ENCODE measurements at regions not wholly inside any gene's neighbourhood (a gene's known extent, or its start where the extent isn't known, plus 50 kb on each side); places are given as distances from the start of the nearest gene placed in this dataset.

DNA sequence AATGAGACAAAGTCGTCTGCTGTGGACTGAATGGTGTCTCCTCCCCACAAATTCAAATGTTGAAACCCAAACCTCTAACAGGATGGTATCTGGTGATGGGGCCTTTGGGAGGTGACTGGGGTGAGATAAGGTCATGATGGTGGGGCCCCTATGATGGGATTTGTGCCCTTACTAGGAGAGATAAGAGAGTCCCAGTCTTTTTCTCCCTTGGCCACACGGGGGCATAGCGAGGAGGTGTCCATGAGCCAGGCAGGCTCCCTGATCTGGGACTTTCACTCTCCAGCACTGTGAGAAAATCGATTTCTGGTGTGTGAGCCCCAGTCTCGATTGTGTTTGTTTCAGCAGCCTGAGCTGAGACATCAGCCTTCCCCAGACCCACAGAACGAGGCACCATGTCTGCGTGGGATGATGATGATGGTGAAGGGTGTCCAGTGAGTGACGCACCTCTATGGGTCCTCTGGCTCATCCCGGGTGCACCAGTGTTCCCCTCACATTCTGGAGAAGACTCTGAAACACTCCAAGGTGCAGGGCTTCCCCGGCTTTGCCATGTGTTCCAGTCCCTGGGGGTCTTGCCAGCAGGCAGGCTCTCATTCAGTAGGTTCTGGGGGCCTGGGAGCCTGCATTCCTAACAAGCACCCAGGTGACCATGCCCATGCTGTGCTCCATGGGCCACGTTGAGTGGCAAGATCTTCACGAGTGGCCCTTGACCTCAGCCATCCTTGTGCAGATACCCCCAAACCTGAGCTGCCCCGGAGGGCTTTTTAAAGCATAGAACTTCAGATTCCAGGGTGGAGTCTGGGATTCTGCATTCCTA, 363.0 kb downstream of the CTTN start:
- Mint-ChIP-seq H3K36me3 (ENCODE audit: insufficient read depth) (peaks cover 6% of the 10 kb centered on the region), H3K4me1 (ENCODE audit: low read depth) (no peaks in the 10 kb centered on the region), H3K4me3 (ENCODE audit: low read depth) (no peak overlapping the region), H3K9me3 (ENCODE audit: low read depth) (no peaks in the 10 kb centered on the region), H3K27ac (no peak overlapping the region), H3K27me3 (no peaks in the 10 kb centered on the region)
- TF ChIP-seq CTCF (IDR thresholded peaks at IDR 0.05; ENCODE audit: unreplicated experiment), result no peak
- no peak for DNase-seq (ENCODE audit: low spot score, unreplicated experiment)

- Mint-ChIP-seq H3K27ac (no peak overlapping the region), H3K4me3 (ENCODE audit: low read depth) (no peak overlapping the region), H3K9me3 (ENCODE audit: low read depth) (no peaks in the 10 kb centered on the region), H3K4me1 (ENCODE audit: low read depth) (no peaks in the 10 kb centered on the region), H3K27me3 (no peaks in the 10 kb centered on the region), H3K36me3 (ENCODE audit: insufficient read depth) (peaks cover 6% of the 10 kb centered on the region)
- no peak for DNase-seq (ENCODE audit: low spot score, unreplicated experiment)
- no peak for TF ChIP-seq CTCF (IDR thresholded peaks at IDR 0.05; ENCODE audit: unreplicated experiment)
These were observed 363.6 kb downstream of the CTTN start for GRCh38 chr11:70761908-70762337.

DNA sequence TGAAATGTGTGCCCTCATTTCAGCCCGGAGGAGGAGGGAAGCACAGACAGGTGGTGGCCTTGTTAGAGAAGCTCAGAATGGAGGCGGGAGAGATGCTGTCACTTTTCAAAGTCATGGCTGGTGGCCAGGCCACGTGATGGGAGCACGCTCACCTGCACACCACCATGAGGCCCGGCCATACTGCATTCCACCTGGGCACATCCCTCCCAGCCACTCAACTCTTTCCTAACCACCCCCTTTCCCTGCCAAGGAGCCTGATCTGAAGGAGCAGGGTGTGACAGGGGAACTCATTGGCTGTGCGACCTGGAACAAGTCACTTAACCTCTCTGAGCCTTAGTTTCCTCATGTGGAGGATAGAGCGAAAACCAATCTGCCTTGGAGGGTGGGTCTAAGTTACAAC, 364.5 kb downstream of the CTTN start:
- Mint-ChIP-seq H3K27ac (no peak overlapping the region), H3K36me3 (ENCODE audit: insufficient read depth) (peaks cover 11% of the 10 kb centered on the region), H3K4me3 (ENCODE audit: low read depth) (no peak overlapping the region), H3K9me3 (ENCODE audit: low read depth) (no peaks in the 10 kb centered on the region), H3K4me1 (ENCODE audit: low read depth) (no peaks in the 10 kb centered on the region), H3K27me3 (no peaks in the 10 kb centered on the region)
- no peak for DNase-seq (ENCODE audit: low spot score, unreplicated experiment)
- no peak for TF ChIP-seq CTCF (IDR thresholded peaks at IDR 0.05; ENCODE audit: unreplicated experiment)

DNA sequence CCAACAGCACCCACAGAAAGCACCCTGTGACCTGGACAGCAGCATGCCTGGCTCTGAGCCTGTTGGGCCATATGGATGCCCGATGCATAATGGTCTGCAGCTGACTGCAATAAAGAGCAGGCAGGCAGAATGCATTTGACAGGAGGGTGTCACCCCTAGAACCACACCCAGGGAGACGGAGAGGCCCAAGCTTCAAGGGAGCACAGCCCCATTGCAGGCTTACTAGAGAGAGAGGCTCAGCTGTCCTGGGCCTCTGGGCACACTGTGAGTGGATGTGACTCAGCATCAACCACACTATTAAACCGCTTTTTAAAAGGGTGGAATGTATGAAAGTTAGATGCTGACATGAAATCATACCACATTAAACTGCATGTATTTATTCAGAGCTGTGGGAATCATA, 365.3 kb downstream of the CTTN start:
- TF ChIP-seq CTCF (IDR thresholded peaks at IDR 0.05; ENCODE audit: unreplicated experiment), result no peak
- H3K27ac Mint-ChIP-seq, result no peak overlapping the region
- peaks cover 13% of the 10 kb centered on the region for H3K36me3 Mint-ChIP-seq (ENCODE audit: insufficient read depth)
- DNase-seq (ENCODE audit: low spot score, unreplicated experiment), result no peak
- H3K9me3 Mint-ChIP-seq (ENCODE audit: low read depth), result no peaks in the 10 kb centered on the region
- no peaks in the 10 kb centered on the region for H3K4me1 Mint-ChIP-seq (ENCODE audit: low read depth)
- H3K27me3 Mint-ChIP-seq, result no peaks in the 10 kb centered on the region
- no peak overlapping the region for H3K4me3 Mint-ChIP-seq (ENCODE audit: low read depth)

DNA sequence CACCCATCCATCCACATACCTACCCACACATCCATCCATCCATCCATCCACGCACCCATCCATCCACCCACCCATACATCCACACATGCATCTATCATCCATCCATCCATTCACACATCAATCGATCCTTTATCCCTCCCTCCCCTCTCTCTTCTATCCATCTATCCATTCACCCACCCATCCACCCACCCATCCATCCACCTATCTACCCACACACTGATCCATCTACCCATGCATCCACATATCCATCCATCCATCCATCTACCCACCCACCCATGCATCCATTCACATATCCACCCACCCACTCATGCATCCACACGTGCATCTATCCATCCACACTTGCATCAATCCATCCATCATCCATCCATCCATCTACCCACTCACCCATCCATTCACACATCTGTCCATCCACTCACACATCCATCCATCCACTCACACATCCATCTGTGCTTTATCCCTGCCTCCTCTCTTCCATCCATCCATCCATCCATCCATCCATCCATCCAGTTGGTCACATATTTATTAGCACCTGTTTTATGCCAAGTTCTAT, 366.1 kb downstream of the CTTN start:
- H3K27me3 Mint-ChIP-seq, result no peaks in the 10 kb centered on the region

More for the DNA sequence above, 366.1 kb downstream of the CTTN start:
- Mint-ChIP-seq H3K36me3 (ENCODE audit: insufficient read depth) (peaks cover 13% of the 10 kb centered on the region), H3K4me3 (ENCODE audit: low read depth) (no peak overlapping the region), H3K4me1 (ENCODE audit: low read depth) (no peaks in the 10 kb centered on the region), H3K27ac (no peak overlapping the region), H3K9me3 (ENCODE audit: low read depth) (no peaks in the 10 kb centered on the region)
- TF ChIP-seq CTCF (IDR thresholded peaks at IDR 0.05; ENCODE audit: unreplicated experiment), result no peak
- no peak for DNase-seq (ENCODE audit: low spot score, unreplicated experiment)
